NCI-H526 treated with DMSO at 0.1 percent for 48 hours (cell line): ENCODE measurements at regions not wholly inside any gene's neighbourhood (a gene's known extent, or its start where the extent isn't known, plus 50 kb on each side); places are given as distances from the start of the nearest gene placed in this dataset.

Experiments
- DNase-seq: peaks from one replicate; lab custom pipeline; 2025; lab: John Stamatoyannopoulos, UW

DNA sequence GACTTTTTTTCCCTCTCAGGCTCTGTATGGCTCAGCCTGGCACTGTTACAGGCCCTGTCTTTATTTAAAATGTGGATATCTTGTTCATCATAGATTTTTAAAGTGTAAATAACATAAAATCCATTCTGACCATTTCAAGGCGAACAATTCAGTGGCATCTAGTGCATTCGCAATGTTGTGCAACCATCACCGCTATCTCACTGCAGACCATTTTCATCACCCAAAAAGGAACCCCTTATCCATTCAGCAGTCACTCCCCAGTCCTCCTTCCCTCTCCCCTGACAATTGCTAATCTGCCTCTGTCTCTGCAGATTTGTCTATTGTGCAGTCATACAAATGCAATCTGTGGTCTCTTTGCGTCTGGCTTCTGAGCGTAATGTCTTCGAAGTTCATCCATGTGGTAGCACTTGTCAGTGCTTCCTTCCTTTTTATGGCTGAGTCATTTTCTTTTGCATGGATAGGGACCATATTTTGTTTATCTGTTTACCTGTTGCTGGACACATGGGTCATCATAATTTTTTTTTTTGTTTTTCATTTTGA is 148.8 kb upstream of the LHX5 start:
- DNase-seq = no peak

DNA sequence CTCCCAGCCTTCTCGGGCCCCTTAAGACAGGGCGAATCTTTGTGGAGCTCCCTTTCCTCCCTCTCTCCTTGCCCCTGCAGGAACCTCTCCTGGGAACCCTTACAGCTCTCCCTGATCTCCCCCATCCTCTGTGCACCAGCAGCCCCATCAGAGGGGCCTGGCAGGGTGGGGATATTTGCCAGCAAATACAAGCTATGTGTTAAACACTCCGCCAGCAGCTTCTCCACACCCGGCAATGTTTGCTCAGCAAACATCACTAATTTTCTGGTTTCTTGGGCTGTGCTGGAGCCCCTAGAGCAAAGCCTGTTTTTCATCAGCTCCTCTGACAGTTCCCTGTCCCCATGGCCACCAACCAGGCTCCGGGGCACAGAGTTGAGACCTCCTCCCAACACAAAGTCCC is 147.5 kb upstream of the LHX5 start:
- DNase-seq = no peak

DNA sequence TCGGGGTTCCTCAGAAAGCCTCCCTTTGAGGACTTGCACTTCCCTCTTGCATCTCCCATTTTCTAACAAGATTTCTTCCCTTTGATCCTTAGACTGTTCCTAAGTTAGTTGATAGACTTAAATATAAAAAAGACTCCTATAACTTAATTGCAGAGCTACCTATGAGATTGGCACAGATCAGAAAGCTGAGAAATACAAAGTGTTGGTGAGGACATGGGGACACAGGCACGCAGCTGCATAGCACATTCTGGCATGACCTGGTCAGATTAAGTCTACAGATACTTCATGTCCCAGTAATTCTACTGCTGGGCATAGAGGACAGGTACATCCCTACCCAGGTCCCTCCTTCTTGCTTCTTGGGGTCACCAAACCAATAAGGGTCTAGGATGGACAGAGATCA is 141.7 kb upstream of the LHX5 start:
- no peak for DNase-seq

DNA sequence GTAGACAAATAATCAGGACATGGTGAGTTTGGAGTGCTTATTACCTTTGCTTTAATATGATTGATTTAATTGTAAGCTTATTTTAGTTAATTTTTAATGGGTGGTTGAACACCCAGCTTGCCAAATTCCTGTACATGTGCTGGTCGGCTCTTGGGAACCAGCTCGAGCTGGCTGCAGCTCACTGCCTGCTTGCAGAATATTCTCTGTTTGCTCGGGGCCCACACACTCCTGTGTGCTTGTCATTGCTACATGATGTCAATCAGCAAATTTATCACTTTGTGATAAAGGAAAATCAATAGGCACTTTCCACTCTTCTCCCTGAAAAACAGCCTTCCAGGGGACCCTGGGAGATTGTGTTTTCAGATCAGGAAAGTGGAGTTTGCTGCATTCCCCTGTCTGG is 141.1 kb upstream of the LHX5 start:
- DNase-seq = no peak

DNA sequence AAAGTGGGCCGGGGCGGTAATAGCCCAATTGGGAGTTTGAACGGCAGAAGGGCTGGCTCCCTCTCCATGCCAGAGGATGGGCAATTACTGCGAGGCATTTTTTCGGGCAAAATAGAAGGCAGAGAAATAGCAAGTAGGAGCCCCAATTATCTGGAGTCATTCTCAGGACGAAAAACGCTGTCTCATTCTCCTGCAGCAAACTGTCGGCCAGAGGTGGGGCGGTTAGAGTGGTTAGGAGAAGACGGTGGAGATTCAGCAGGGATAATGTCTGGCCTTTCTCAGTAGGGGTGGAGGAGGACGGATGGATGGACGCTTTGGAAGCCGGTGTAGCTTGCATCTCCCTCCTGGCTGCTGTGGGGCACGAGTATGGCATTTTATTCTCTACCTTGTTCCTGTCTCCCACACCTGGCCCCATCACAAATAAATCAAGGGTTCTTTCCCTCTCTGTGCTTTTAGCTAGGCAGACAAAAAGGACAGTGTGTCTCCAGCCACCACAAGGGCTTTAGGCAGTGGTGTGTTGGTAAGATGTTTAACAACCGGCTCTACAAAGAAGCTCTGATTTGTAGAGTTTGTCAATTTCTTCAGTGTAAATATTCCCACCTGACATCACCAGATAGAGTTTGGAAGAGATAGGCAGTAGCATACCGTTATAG is 140.5 kb upstream of the LHX5 start:
- DNase-seq = no peak

DNA sequence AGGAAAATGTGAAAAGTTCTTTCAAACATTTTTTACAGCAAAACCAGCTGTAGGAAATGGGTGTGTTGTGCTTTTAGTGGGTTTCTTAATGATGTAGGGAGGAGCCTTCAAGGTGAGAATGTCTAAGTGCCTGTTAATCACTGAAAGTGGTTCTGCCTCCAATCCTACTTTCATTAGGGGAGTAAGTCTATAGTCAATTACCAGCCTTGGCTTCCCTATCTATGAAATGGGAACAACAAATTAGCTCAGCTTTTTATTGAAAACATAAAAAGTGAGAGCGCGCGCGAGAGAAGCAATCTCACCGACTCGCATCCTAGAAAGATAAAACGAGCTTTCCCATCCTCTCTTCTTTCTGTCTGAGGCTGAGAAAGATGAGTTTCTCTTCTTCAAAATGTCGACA is 140.0 kb upstream of the LHX5 start:
- no peak for DNase-seq

DNA sequence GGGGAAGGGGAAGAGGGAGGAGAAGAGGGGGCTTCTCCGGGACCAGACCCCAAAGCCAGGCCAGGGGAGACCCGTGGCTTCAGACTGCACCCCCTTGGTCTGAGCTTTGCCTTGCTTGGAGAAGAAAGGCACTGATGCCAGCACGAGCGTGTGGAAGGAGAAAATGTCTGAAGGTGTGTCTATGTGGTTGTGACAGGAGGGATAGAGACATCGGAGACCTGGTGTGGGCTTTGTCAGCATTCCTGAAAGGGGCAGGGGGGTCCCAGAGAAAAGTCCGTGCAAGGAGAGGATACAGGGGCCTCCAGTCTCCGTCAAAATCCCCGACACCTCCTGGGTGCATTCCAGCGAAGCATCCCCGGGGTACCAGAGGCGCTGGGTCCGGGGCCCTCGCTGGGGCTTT is 139.0 kb upstream of the LHX5 start:
- DNase-seq = no peak

DNA sequence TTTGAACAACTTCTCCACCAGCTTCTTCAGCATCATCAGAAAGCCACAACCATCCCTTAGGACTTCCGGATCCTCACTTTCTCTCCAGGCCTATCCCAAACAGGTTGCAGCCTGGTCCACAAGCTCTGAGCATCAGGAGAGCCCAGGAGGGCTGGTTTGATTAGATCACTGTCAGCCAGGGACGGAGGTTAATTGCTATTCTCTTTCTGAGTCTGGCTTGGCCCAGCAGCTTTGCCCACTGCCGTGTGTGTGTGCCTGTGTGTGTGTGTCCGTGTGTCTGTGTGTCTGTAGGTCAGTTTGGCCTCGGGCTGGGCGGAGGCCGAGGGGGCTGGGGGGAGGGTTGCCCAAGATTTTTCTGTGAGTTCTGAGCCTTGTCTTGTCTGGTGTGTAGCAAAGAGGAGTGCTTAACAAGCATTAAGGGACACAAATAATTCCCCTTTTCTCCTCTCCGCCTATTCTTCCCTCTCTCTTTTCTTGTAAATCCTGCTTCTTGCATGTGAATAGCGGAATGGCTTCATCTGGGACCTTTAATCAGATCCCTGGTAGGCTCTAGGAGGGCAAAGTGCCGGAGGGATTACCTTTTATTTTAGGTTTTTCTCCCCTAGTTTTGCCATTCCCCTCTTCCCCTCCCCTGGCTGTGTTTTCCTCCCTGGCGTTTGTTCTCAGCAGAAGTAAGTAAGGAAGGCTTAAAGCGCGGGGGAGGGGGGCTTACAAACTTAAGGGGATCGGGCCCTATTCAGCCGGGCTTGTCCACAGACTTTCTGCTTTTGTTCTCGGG is 138.2 kb upstream of the LHX5 start:
- no peak for DNase-seq

DNA sequence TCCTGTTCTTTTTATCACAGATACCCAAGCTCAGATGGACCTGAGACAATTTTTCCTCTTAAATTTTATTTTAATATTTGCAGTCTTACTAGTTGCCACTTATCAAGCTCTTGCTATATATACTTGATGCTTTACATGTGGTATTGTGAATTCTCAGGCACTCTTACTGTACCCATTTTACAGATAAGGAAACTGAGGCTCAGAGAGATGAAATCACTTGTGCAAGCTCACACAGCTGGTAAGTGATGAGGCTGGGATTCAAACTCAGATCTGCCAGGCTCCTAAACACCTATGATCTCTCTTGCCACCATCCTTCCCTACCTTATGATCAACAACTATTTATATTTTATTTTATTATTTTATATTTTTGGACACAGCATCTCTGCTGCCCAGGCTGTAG is 133.0 kb upstream of the LHX5 start:
- no peak for DNase-seq

DNA sequence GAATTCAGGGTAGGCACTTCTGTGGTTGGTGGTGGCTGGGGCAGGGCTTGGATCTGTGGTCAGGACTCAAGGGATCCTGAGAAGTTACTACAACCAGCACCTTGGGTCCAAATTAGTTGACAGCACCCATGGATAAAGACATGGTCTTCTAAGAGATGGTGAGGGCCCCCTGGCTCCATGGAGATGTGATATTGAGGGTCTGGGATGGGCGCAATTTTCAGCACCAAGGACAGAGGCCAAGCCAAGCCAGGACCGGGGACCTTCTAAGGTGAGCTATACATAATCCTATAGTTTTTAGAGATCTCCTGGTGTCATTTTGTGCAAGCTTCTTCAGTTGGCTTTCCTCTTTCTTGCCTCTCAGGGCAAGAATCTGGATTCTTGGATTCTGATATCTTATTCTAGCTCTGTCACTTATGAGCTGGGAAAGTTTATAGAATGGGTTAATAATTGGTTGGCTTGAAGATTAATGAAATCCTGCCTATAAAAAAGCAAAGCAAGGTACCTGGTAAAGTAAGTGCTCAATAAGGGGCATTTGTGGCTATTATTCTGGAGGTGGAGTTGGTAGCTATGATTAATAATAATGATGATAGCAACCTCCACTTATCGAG is 130.1 kb upstream of the LHX5 start:
- DNase-seq = no peak

DNA sequence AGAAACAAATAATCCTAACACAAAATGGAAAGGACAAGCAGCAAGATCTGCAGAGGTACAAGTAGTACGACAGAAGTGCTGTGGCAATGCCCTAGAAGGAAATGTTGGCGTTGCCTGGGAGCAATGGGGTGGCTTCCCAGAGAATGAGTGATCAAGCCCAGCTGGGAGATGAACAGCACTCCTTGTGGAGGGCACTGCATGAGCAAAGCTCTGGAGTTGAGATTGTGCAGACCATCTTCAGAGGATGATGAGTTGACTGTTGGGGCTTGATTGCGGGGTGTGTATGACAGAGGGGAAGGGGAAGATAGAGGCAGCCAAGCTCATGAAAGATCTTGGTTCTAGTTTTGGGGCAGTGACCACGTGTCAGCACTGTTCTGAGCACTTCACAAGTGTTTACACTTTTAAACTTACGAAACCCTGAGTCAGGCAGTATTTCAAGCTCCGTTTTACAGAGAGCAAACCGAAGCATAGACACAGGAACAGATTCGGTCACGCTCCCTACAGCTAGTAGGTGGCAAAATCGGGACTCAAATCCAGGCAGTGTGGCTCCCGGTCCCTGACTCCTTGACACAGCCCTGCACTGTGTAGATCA is 127.2 kb upstream of the LHX5 start:
- no peak for DNase-seq

DNA sequence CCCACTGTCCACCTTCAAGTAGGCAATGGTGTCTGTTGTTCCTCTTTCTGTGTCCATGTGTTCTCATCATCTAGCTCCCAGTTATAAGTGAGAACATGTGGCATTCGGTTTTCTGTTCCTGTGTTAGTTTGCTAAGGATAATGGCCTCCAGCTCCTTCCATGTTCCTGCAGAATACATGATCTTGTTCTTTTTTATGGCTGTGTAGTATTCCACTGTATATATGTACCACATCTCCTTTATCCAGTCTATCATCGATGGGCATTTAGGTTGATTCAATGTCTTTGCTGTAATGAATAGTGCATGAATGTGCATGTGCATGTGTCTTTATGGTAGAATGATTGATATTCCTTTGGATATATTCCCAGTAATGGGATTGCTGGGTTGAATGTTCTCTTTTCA is 123.3 kb upstream of the LHX5 start:
- DNase-seq = no peak

DNA sequence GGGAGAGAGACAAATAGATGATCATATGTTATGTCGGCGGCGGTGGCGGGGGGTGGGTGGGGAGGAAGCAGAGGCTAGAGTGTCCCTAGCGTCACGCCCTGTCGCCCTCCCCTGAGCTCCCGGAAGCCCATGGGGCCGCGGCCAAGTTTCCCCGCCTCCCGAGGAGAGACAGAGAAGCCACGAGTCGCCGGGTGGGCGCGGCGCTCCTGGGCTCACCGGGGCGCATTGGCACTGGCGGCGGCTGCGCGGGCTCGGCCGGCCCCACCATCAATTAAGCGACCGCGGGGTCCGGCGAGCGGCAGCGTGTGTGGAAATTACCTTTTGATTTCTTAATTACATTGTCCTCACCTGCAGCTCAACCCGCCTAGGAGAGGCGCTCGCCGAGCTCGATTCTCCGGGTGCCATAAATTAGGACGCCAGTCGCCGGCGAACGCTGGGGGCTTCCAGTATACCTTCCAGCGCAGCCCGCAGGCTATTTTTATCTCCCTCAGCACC is 119.9 kb upstream of the LHX5 start:
- no peak for DNase-seq

DNA sequence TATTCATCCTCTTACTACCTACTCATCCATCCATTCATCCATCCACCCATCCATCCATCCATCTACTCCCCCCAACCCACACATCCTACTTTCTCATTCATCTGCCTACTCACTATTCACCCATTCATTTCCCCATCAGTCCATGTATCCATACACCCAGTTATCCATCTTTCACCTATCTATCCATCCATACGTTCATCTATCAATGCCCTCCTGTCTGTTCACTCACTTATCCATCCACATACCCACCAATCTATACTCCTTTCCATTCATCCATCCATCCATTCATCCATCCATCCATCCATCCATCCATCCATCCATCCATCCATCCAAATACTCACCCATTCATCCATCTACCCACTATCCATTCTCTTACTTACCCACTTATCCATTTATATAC is 117.8 kb upstream of the LHX5 start:
- no peak for DNase-seq

DNA sequence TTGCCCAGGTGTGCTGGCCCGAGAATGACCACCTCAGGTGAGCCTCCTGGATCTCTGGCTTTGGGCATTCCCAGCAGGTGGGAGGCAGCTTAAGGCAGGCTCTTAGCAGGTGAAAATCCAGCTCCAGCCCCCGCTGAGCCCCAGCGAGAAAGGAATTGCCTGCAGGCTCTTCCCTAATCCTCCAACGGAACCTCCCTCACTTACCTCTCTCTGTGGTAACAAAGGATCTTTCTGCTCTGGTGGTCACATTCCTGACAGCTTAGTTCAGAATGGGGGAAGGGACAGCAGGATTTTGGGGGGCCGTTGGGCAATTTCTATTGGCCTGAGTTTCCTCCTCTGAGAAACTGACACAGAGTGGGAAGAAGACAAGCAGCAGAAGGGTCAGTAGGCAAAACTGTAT is 116.0 kb upstream of the LHX5 start:
- no peak for DNase-seq

DNA sequence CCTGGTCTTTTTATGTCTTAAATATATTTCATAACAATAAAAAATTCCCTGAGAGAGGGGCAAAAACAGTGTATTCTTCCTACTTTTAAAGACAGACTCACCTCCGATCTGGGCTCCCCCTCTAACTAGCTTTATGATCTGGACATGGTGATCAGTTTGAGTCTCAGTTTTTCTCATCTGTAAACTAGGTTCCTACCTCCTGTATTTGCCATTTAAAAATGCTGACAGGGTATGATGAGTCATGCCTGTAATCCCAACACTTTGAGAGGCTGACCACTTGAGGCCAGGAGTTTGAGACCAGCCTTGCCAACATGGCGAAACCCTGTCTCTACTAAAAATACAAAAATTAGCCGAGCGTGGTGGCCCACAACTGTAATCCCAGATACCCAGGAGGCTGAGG is 114.8 kb upstream of the LHX5 start:
- no peak for DNase-seq

DNA sequence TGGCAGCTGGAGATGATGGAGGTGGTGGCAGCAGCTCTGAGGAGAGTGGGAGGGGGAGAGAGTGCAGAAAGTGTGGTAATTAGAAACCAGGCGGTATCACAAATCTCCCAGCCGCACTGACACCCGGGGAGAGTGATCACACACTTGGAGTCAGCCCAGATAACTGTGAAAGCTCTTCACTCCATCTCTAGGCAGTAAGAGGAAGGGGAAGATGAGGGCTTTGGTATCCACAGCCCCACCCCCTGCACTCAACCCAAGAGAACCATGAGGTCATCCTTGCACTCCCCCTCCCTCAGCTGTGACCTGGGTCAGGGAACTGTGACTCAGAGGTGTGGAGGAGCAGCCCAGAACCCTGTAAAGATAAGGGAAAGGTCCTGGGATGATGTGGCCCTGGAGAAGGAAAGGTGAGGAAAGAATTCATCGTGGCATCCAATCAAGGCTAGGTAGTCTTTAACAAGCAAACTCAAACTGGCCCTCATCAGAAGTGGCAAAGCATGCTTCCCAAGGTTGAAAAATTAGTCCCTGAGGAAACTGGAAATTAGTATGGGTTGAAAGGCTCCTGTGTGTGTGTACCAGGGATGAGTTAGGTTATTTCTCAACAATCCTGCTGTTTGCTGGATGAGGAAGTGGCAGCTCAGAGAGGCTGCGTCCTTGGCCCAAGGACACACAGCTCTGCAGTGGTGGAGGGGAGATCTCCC is 111.0 kb upstream of the LHX5 start:
- DNase-seq = no peak

DNA sequence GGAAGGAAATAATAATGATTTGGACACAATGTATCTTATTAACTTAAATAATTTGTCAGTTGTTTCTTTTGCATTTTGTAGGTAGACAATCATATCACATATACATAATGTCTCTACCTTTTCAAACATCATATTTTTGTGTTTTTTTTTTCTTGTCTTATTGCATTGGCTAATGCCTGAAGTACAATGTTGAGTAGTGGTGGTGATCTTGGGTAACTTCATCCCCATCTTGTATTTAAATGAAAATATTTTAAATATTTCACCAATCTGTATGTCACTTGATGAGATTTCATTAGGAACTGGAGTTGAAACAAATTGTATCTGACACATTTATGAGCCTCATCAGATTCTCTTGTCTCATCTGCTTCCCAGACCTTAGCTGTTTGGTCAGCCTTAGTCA is 109.7 kb upstream of the LHX5 start:
- no peak for DNase-seq

DNA sequence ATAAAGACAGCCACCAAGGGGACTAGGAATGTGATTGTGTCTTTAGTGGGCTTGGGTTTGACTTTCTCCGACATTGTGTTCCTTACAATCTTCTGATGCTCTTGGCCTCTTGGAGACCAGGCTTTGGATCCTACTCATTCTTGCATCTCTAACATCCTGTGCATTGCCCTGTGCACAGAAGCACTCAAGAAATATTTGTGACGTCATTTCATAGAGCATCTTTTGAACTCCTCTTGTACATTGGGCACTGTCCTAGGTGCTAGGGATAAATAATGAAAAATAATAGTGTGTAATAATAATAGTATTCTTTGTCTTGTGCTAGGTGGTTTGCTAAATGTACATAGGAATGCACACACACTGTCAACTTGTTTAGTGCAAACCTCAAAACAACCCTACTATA is 108.8 kb upstream of the LHX5 start:
- no peak for DNase-seq

DNA sequence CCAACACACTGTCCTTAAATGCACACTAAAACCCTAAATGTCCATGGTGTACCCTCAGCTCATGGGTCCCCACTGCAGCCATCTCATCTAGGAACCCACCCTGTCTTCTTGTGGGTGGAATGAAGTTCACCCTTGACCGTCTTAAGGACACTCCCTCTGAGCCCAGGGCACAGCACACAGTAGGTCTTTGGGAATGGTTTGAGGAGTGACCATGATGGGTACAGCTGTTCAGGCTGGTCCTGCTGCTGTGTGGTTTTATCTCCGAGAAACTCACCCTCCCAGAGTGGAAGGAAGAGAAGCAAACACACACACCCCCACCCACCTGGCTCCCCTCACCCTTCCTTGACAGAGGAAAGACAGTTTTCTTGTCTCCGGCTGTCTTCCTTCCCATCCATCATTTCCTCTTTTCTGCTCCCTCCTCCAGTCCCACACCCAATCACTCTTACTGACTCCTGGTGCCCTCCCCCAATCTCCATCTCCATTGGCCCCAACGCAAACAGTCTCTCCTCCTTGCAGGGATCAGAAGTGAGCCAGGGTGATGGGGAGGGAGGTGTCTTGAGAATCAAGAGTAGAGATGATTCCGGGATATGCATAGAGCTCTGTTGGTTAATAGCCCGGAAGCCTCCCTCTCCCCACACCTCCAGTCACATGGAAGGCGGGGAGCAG is 105.9 kb upstream of the LHX5 start:
- no peak for DNase-seq

DNA sequence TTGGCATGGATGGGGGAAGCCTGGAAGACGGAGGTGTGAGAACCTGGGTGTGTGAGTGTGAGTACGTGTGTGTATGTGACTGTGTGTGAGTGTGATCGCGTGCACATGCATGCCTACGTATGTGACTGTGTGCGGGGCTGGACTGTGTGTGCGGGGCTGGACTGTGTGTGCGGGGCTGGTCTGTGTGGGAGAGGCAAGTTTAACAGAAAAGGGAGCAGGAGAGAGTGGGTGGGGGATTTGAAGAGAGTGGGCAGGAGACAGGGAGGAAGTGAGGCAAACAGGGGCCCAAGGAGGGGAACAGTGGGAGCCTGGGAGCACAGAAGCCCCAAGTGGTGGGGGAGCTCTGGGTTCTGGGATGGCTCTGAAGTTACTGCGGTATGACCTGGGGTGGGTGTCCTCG is 103.7 kb upstream of the LHX5 start:
- no peak for DNase-seq

DNA sequence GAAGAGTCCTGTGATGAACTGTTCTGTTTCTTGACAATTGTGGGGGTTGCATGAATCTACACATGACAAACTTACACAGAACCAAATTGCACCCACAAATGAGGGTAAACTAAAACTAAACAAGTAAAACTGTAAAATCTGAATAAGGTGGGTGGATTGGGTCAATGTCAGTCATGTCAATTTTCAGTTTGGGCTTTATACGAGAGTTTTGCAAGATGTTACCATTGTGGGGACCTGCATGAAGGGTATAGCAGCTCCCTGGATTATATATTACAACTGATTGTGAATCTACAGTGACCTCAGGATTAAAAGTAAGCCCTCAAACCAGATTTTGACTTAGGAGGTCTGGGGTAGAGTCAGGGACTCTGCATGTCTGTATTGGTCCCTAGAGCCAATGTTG is 101.5 kb upstream of the LHX5 start:
- no peak for DNase-seq
